ENCODE measurements at regions not wholly inside any gene's neighbourhood (a gene's known extent, or its start where the extent isn't known, plus 50 kb on each side); places are given as distances from the start of the nearest gene placed in this dataset.

DNA sequence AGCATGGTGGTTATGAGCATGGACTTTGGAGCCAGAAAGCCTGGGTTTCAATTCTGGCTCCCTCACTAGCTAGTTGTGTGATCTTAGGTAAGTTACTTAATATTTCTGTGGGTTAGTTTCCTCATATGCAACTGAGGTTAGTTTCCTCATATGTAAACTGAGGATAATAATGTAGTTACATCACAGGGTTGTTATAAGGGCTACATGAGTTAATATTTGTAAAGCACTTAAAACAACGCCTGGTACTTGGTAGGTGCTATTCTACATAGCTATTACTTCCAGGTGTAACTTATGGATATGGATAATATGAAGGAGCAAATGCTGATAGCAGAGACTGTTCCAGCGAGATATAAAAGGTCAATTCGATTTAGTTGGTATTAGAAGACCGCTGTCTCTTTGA is 69.4 kb upstream of the POU5F2 start:
- intact Hi-C loops (cut with DNase I), result no loop called here
- DNase-seq (ENCODE audit: low spot score), result no peak

DNA sequence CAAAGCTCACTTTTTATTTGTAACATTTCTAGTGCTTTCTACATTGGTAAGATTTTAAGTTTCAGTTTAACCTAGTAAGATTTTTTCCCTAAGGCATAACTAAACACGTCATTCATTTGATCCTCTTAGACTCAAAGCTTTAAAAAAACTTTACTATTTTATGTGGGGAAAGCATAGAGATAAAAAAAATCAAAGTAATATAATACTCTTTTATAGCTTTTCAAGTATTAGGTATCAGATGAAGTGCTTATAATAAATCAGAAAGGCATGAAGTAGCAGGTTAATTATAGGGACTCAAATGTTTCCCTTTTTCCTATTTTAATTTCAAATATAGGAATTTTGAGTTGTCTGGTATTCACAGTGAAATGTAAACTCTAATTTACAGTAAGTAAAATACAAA is 68.0 kb upstream of the POU5F2 start:
- intact Hi-C loops (cut with DNase I), result no loop called here
- no peak for DNase-seq (ENCODE audit: low spot score)

DNA sequence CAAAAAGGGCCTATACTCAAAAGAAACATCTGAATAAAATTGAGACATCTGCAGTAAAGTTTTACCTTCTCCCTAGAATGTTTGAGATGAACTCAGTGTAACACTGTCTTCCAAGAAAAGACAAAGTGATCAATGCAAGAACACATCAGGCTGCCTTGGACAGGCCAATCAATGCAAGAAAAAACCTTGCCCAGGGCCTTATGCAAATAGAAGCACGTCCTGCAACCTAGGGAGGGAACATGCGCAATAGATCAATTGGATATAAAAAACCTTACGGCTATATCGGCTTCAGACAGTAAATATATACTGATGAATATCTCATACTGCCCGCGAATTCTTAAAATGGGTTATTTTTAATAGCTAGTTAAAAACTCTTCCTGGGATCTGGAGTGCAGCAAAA is 66.4 kb upstream of the POU5F2 start:
- intact Hi-C loops (cut with DNase I), result no loop called here
- no peak for DNase-seq (ENCODE audit: low spot score)

DNA sequence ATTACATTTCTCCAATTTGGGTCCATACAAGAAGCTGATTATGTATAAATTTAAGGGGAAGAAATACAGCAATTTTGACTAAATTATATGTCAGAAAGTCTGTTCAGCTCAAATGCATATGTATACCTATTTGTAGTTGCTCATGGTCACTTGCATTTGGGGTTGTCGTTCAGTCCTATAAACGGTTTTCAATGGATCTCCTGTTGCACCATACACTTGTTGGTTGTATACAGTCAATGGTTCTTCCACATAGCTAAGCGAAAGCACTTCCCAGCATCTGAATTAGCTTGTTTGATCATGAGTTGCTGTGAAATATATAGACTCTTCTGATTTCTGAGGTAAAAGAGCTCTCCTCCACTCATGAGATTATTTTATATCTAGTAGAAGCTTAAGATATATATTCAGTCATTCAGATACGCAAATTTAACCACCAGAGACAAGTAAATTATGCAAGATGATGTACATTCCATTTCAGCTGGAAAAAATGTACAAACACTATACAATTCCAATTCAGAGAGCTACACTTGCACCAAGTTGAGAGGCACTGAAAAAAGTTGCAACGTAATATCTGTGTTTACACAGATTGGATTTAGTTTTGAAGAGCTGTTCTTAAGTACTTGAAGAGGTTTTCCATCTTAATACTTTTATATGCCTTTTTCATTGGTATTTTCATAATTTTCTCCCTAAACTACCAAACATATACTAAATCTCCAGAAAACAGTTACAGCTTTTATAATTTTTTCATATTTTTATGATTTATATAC is 64.4 kb upstream of the POU5F2 start:
- intact Hi-C loops (cut with DNase I), result no loop called here
- no peak for DNase-seq (ENCODE audit: low spot score)

DNA sequence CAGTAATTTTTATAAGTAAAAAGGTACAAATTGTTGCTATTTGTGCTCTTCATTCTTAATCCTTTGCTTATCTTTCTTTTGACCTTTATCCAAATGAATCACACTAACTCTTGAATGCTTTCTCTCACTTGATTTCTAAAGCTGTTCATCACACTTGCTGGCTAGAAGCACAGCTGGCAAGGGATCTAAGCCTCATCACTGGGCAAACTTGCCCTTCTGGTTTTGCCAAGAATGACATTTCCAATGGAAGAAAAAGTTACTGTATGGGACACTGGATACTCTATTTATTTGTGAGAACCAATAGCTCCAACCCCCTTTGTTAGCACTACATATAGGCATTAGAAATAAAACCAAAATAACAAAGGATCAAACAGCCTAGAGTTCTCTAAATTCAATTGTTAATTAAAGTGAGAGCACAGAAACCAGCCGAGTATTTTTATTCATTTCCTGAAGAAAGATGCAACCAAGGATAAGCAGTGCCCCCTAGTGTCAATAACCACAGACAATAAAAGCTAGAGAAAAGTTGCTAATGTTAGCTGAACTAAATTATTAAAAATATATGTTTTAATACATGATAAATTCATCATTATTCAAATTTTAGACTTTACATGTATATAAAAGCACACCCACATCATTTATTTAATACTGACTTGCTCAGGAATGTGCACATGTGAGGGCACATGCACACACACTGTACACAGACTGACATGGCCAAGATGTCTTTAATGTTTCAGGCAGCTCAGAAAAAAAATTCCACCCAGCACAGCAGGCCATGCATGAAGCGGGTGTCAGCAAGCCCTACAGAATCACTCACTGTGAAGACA is 59.8 kb upstream of the POU5F2 start:
- intact Hi-C loops (cut with DNase I), result loop anchor here (2.0 kb wide), 1 partner anchor 192 kb away; no protein-coding TSS in a partner anchor
- no peak for DNase-seq (ENCODE audit: low spot score)

DNA sequence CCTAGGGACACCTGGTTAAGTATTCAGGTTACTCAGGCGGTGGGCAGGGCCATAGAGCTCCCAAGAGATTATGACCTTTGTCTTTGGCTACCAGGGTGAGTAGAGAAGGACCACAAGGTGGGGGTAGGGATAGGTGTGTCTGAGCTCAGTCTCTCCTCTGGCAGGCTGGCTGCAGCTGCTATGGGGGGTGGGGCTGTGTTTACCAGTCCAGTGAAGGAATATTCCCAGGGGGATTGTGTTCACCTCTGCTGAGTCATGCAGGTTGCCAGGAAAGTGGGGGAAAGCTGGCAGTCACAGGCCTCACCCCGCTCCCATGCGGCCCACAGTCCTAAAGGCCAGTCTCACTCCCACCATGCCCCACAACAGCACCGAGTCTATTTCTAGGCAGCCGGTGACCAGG is 53.6 kb upstream of the POU5F2 start:
- intact Hi-C loops (cut with DNase I), result no loop called here
- DNase-seq (ENCODE audit: low spot score), result no peak

DNA sequence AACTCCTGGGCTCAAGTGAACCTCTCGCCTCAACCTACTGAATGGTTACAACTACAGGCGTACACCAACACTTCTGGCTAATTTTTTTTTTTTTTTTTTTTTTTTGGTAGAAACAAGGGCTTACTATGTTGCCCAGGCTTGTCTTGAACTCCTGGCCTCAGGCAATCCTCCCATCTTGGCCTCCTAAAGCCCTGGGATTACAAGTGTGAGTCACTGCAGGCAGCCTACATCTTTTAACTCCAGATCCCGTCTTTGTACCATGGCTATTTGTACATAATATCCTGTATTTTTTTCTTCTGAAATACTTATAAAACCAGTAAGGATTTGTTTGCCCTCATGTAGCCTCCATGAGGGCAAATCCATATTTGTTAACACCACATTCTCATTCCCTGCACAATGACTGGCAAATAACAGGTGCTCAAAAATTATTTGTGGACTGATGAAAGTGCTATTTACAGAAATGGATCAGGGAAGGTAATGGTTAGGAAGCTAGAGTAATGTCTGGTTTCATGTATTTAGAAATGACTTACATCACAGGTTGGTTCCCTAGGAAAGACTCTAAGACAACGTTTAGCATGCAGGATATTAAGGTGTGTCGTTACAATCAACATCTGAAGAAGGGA is 51.9 kb upstream of the POU5F2 start:
- intact Hi-C loops (cut with DNase I), result no loop called here
- DNase-seq (ENCODE audit: low spot score), result no peak

DNA sequence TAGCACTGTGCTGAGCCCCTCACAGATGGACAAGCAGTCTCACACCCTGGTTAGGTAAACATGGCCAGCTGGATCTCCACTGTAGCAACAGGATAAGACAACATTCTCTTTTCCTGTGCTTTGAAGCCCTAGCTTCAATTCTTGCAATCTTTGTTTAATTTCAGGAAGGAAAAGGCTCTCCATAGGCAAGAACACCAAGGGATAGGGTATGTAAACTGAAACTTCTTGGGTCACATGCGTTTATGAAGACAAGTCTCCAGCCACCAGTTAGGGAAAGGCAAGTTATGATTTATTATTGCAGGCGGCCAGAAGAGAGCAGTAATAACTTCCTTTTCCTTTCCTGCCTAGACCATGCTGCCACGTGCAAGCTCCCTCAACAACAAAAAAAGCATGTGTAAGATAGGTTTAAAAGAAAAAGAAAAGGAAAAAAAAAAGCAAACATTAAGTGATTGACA is 50.1 kb upstream of the POU5F2 start:
- intact Hi-C loops (cut with DNase I), result no loop called here
- no peak for DNase-seq (ENCODE audit: low spot score)

All from cardiac septum (tissue), 1 donor.